SK-N-SH (cell line): ENCODE measurements at regions not wholly inside any gene's neighbourhood (a gene's known extent, or its start where the extent isn't known, plus 50 kb on each side); places are given as distances from the start of the nearest gene placed in this dataset.

Source experiments
- CHD2 ChIP-seq: fragments of 150-350 bp; IDR thresholded peaks from 2 replicates; pipeline ENCODE4 v1.6.1; 2018; ENCODE audit warnings: low read length; ENCODE audit not compliant: partially characterized antibody
- EP300 ChIP-seq, 2 experiments: IDR thresholded peaks; 2 replicates each; pipeline versions ENCODE4 v1.4.0 to v1.6.1; 2012; ENCODE audit warnings: borderline replicate concordance in 1 of 2, low read depth in 1 of 2, low read length in 1 of 2
- FOXJ3 ChIP-seq: sonication (generic); formaldehyde crosslinking; IDR thresholded peaks from 2 replicates; pipeline ENCODE4 v1.5.1; 2020; ENCODE audit warnings: mild to moderate bottlenecking, missing genetic modification reagents
- RFX5 ChIP-seq: IDR thresholded peaks from 2 replicates; pipeline ENCODE4 v1.6.1; 2012; ENCODE audit warnings: mild to moderate bottlenecking, improper control_type of control experiment, low read length
- TF ChIP-seq, protein P1 (sequence below): fragments of 200-600 bp; sonication (generic); IDR thresholded peaks from 2 replicates; pipeline ENCODE4 v1.6.1; 2017; ENCODE audit warnings: antibody characterized with exemption, mild to moderate bottlenecking, moderate library complexity
- TF ChIP-seq, protein P2 (sequence below): IDR thresholded peaks from 2 replicates; pipeline ENCODE4 v1.6.1; 2012; ENCODE audit warnings: mild to moderate bottlenecking, low read depth, low read length, moderate library complexity
- TF ChIP-seq, protein P3 (sequence below): IDR thresholded peaks from 2 replicates; pipeline ENCODE4; 2012

DNA sequence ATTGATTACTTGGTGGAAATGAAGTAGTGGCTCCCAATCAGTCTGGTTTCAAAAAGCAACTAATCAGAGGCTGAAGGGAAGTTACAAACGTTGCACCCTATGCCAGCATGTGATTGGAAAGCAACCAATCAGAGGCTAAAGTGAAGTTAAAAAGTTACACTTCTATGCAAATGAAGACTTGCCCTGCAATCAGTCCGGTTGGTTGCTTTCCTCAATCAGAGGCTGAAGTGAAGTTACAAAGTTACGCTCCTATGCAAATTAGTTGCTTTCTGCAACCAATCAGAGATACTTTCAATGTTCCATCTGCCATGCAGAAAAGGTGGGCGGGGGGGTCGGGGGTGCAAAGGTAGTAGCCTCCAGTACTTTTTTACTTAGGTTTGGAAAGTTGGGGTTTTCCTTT, 1077.1 kb downstream of the TYW1 start:
- TF ChIP-seq, protein P1, sequence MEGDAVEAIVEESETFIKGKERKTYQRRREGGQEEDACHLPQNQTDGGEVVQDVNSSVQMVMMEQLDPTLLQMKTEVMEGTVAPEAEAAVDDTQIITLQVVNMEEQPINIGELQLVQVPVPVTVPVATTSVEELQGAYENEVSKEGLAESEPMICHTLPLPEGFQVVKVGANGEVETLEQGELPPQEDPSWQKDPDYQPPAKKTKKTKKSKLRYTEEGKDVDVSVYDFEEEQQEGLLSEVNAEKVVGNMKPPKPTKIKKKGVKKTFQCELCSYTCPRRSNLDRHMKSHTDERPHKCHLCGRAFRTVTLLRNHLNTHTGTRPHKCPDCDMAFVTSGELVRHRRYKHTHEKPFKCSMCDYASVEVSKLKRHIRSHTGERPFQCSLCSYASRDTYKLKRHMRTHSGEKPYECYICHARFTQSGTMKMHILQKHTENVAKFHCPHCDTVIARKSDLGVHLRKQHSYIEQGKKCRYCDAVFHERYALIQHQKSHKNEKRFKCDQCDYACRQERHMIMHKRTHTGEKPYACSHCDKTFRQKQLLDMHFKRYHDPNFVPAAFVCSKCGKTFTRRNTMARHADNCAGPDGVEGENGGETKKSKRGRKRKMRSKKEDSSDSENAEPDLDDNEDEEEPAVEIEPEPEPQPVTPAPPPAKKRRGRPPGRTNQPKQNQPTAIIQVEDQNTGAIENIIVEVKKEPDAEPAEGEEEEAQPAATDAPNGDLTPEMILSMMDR = no peak
- no peak for TF ChIP-seq CHD2
- no peak for TF ChIP-seq FOXJ3 (CRISPR knock-in tag)
- TF ChIP-seq, protein P2, sequence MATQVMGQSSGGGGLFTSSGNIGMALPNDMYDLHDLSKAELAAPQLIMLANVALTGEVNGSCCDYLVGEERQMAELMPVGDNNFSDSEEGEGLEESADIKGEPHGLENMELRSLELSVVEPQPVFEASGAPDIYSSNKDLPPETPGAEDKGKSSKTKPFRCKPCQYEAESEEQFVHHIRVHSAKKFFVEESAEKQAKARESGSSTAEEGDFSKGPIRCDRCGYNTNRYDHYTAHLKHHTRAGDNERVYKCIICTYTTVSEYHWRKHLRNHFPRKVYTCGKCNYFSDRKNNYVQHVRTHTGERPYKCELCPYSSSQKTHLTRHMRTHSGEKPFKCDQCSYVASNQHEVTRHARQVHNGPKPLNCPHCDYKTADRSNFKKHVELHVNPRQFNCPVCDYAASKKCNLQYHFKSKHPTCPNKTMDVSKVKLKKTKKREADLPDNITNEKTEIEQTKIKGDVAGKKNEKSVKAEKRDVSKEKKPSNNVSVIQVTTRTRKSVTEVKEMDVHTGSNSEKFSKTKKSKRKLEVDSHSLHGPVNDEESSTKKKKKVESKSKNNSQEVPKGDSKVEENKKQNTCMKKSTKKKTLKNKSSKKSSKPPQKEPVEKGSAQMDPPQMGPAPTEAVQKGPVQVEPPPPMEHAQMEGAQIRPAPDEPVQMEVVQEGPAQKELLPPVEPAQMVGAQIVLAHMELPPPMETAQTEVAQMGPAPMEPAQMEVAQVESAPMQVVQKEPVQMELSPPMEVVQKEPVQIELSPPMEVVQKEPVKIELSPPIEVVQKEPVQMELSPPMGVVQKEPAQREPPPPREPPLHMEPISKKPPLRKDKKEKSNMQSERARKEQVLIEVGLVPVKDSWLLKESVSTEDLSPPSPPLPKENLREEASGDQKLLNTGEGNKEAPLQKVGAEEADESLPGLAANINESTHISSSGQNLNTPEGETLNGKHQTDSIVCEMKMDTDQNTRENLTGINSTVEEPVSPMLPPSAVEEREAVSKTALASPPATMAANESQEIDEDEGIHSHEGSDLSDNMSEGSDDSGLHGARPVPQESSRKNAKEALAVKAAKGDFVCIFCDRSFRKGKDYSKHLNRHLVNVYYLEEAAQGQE = no peak
- TF ChIP-seq, protein P3, sequence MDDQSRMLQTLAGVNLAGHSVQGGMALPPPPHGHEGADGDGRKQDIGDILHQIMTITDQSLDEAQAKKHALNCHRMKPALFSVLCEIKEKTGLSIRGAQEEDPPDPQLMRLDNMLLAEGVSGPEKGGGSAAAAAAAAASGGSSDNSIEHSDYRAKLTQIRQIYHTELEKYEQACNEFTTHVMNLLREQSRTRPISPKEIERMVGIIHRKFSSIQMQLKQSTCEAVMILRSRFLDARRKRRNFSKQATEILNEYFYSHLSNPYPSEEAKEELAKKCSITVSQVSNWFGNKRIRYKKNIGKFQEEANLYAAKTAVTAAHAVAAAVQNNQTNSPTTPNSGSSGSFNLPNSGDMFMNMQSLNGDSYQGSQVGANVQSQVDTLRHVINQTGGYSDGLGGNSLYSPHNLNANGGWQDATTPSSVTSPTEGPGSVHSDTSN = no peak
- TF ChIP-seq RFX5 = no peak
- no peak for TF ChIP-seq EP300 (IDR thresholded peaks at IDR 0.05; ENCODE audit: borderline replicate concordance in 1 of 2, low read depth in 1 of 2, low read length in 1 of 2)
